Endothelial cell of umbilical vein (primary cell): ENCODE measurements at regions not wholly inside any gene's neighbourhood (a gene's known extent, or its start where the extent isn't known, plus 50 kb on each side); places are given as distances from the start of the nearest gene placed in this dataset.

Experiments used
- BruUV-seq: library from RNA; stranded (reverse); fragments of 400-500 nt; replicated peaks from 2 replicates; lab custom pipeline; 2021; lab: Mats Ljungman, UMichigan
- CTCF ChIA-PET: fragments of 300-600, 350-600 bp; sonication (Branson Sonifier 250); formaldehyde crosslinking; loops from one replicate; lab custom pipeline; 2021; ENCODE audit warnings: antibody characterized with exemption, inconsistent platforms; lab: Charles Lee
- POLR2A ChIA-PET: fragments of 300-600, 350-600 bp; sonication (Branson Sonifier 250); formaldehyde crosslinking; loops from one replicate; lab custom pipeline; 2021; ENCODE audit warnings: antibody characterized with exemption, inconsistent platforms; lab: Charles Lee
- DNase-seq: peaks from one replicate; pipeline ENCODE4 v3.0.0-alpha.2; 2011; ENCODE audit warnings: low read depth, low spot score
- FAIRE-seq: peaks from 2 replicates; lab custom pipeline; 2011; peaks lifted over from hg19 to GRCh38; lab: Jason Lieb, UNC
- H2AFZ ChIP-seq: 2 replicates; pipeline ENCODE4 v1.6.0; 2012; ENCODE audit warnings: low read depth, low read length, control low read depth, inconsistent platforms
- H3K27ac ChIP-seq: 2 replicates; pipeline ENCODE4 v1.5.1; 2011; ENCODE audit warnings: low read depth, mild to moderate bottlenecking, control low read depth, low read length, moderate library complexity; ENCODE audit not compliant: insufficient read depth
- H3K27me3 ChIP-seq, 2 experiments: 2 replicates each; pipeline versions ENCODE4 v1.6.0 to v1.6.1; 2011; ENCODE audit warnings: low read length in 2 of 2, mixed read lengths in 1 of 2; ENCODE audit not compliant: control insufficient read depth in 2 of 2, insufficient read depth in 2 of 2
- H3K36me3 ChIP-seq, 2 experiments: 2 replicates in 1 of 2; 3 replicates in 1 of 2; pipeline ENCODE4 v1.5.1; 2011; ENCODE audit warnings: low read length in 2 of 2, mild to moderate bottlenecking in 1 of 2, moderate library complexity in 1 of 2; ENCODE audit not compliant: control insufficient read depth in 2 of 2, insufficient read depth in 2 of 2; ENCODE audit errors: extremely low read depth in 1 of 2
- H3K4me1 ChIP-seq: 3 replicates; pipeline ENCODE4 v1.5.1; 2011; ENCODE audit warnings: mild to moderate bottlenecking, low read length; ENCODE audit not compliant: control insufficient read depth, insufficient read depth; ENCODE audit errors: extremely low read depth
- H3K4me2 ChIP-seq: 2 replicates; pipeline ENCODE4 v1.6.1; 2011; ENCODE audit warnings: low read length, control low read depth, mixed read lengths; ENCODE audit not compliant: insufficient read depth
- H3K4me3 ChIP-seq, 3 experiments: fragments of 200-600 bp in 1 of 3; sonication (generic), shearing (Covaris generic) in 1 of 3; replicated peaks in 1 of 3; 2 replicates each; pipeline ENCODE4 v1.5.1; 2011 to 2016; ENCODE audit warnings: control low read depth in 3 of 3, low read length in 3 of 3, mild to moderate bottlenecking in 2 of 3, inconsistent platforms in 1 of 3, low read depth in 1 of 3, moderate library complexity in 1 of 3; ENCODE audit not compliant: insufficient read depth in 1 of 3
- H3K79me2 ChIP-seq: 2 replicates; pipeline ENCODE4 v1.6.0; 2012; ENCODE audit warnings: low read length, inconsistent platforms; ENCODE audit not compliant: control insufficient read depth, insufficient read depth
- H3K9ac ChIP-seq: replicated peaks from 2 replicates; pipeline ENCODE3; 2011; ENCODE audit warnings: low read length, control low read depth; ENCODE audit not compliant: insufficient read depth; ENCODE audit errors: extremely low read depth
- H3K9me1 ChIP-seq: replicated peaks from 3 replicates; pipeline ENCODE4 v1.6.0; 2011; ENCODE audit warnings: mild to moderate bottlenecking, low read length; ENCODE audit not compliant: control insufficient read depth, insufficient read depth; ENCODE audit errors: extremely low read depth
- H3K9me3 ChIP-seq: replicated peaks from 2 replicates; pipeline ENCODE4 v1.5.1; 2012; ENCODE audit warnings: low read length, inconsistent platforms; ENCODE audit not compliant: control insufficient read depth, insufficient read depth
- H4K20me1 ChIP-seq: replicated peaks from 2 replicates; pipeline ENCODE3; 2011; ENCODE audit warnings: mild to moderate bottlenecking, low read length; ENCODE audit not compliant: control insufficient read depth, insufficient read depth; ENCODE audit errors: extremely low read depth
- CTCF ChIP-seq, 2 donors: IDR thresholded peaks; 1 replicate in 1 of 2; 2 replicates in 1 of 2; pipeline ENCODE4 v1.5.1; 2011; ENCODE audit warnings: low read length in 2 of 2, mild to moderate bottlenecking in 2 of 2, moderate library complexity in 2 of 2, control low read depth in 1 of 2, inconsistent platforms in 1 of 2, low read depth in 1 of 2; ENCODE audit not compliant: insufficient read depth in 1 of 2; ENCODE audit errors: extremely low read depth in 1 of 2
- EZH2 ChIP-seq: IDR thresholded peaks from 2 replicates; pipeline ENCODE4 v1.6.1; 2012; ENCODE audit warnings: borderline replicate concordance, low read depth, mild to moderate bottlenecking, moderate library complexity, low read length, inconsistent platforms; ENCODE audit not compliant: severe bottlenecking
- FOS ChIP-seq: IDR thresholded peaks from 2 replicates; pipeline ENCODE4 v1.6.1; 2011; ENCODE audit warnings: mild to moderate bottlenecking, low read length, moderate library complexity, borderline replicate concordance; ENCODE audit not compliant: insufficient read depth
- GATA2 ChIP-seq: IDR thresholded peaks from 2 replicates; pipeline ENCODE4 v1.7.0; 2011; ENCODE audit warnings: low read depth, mild to moderate bottlenecking, moderate library complexity, mixed read lengths, low read length; ENCODE audit not compliant: insufficient read length, insufficient read depth
- JUN ChIP-seq: IDR thresholded peaks from 2 replicates; pipeline ENCODE4 v1.6.1; 2011; ENCODE audit warnings: borderline replicate concordance, low read depth; ENCODE audit not compliant: insufficient read length, insufficient read depth
- MAX ChIP-seq: IDR thresholded peaks from 2 replicates; pipeline ENCODE4 v1.6.1; 2011; ENCODE audit not compliant: insufficient read depth, insufficient read length
- MYC ChIP-seq: IDR thresholded peaks from one replicate; pipeline ENCODE4 v1.6.1; 2011; ENCODE audit warnings: mild to moderate bottlenecking, low read depth, low read length
- POLR2A ChIP-seq: IDR thresholded peaks from 2 replicates; pipeline ENCODE4 v1.6.1; 2012; ENCODE audit warnings: low read depth, mild to moderate bottlenecking, control low read depth, low read length
- POLR2AphosphoS5 ChIP-seq: IDR thresholded peaks from 2 replicates; pipeline ENCODE4 v1.6.1; 2012; ENCODE audit warnings: low read depth, mild to moderate bottlenecking, control low read depth, low read length, moderate library complexity; ENCODE audit not compliant: insufficient read depth
- dilution Hi-C: fragments of 300-500 bp; cut with MboI; formaldehyde crosslinking; loops from one replicate; pipeline ENCODE4 v1.15.0; 2019; ENCODE audit warnings: low sequenced_read_pairs; ENCODE audit not compliant: extremely low pct_ligation_motif_present
- intact Hi-C: fragments of 100-400 bp; cut with micrococcal nuclease; formaldehyde crosslinking; loops from one replicate; pipeline ENCODE4 v1.10.0; 2022

- intact Hi-C loops: no loop called here
- Histone ChIP-seq H3K9ac (no peak overlapping the region), H3K36me3 (no peaks in the 10 kb centered on the region), H4K20me1 (no peaks in the 10 kb centered on the region), H3K9me1 (no peaks in the 10 kb centered on the region), H3K9me3 (no peaks in the 10 kb centered on the region), H2AFZ (no peak overlapping the region), H3K27ac (no peak overlapping the region), H3K4me1 (no peaks in the 10 kb centered on the region), H3K79me2 (no peaks in the 10 kb centered on the region), H3K27me3 (no peaks in the 10 kb centered on the region), H3K4me2 (no peak overlapping the region), H3K4me3 (no peak overlapping the region)
- DNase-seq (no peak), FAIRE-seq (no peak)
- dilution Hi-C loops: no loop called here
- CTCF ChIA-PET: no interaction called here
- TF ChIP-seq FOS: no peak
- no peak for TF ChIP-seq JUN
- no peak for TF ChIP-seq CTCF (IDR thresholded peaks at IDR 0.05; ENCODE audit: extremely low read depth in 1 of 2, insufficient read depth in 1 of 2, low read depth in 1 of 2, low read length in 2 of 2)
- TF ChIP-seq GATA2: no peak
- TF ChIP-seq EZH2: no peak
- TF ChIP-seq MAX: no peak
- TF ChIP-seq POLR2A: no peak
- TF ChIP-seq MYC: no peak
- TF ChIP-seq POLR2AphosphoS5: no peak
- POLR2A ChIA-PET: no interaction called here
- no TSS peak for BruUV-seq
Measured at GRCh38 chr16:60438894-60439293, 1597.3 kb downstream of the CDH8 start.
